Natural killer cell (primary cell): ENCODE measurements at regions not wholly inside any gene's neighbourhood (a gene's known extent, or its start where the extent isn't known, plus 50 kb on each side); places are given as distances from the start of the nearest gene placed in this dataset.

ENCODE experiments used
- ATAC-seq, 3 donors: fragments of 150-1000 bp in 2 of 3; fragments of 200-7000 bp in 1 of 3; cut with Tn5 transposase; 1 replicate in 1 of 3; 2 replicates in 2 of 3; pipeline ENCODE4 v1.10.0; 2021; ENCODE audit warnings: mild to moderate bottlenecking in 2 of 3, moderate library complexity in 2 of 3
- DNase-seq, 2 donors: peaks; one replicate each; pipeline versions ENCODE4 v3.0.0 to v3.0.0-alpha.2; 2013 to 2021; ENCODE audit warnings: mixed read lengths in 1 of 2
- H3K27ac ChIP-seq: one replicate; pipeline ENCODE4 v1.5.1; 2013; ENCODE audit warnings: mild to moderate bottlenecking, low read length
- H3K27me3 ChIP-seq: one replicate; pipeline ENCODE4 v1.6.1; 2013; ENCODE audit warnings: low read length; ENCODE audit not compliant: control insufficient read depth, insufficient read depth
- H3K36me3 ChIP-seq: one replicate; pipeline ENCODE4 v1.6.1; 2013; ENCODE audit warnings: low read length; ENCODE audit not compliant: control insufficient read depth, insufficient read depth
- H3K4me1 ChIP-seq: one replicate; pipeline ENCODE4 v1.6.1; 2013; ENCODE audit warnings: low read length; ENCODE audit not compliant: control insufficient read depth, insufficient read depth
- H3K4me3 ChIP-seq: one replicate; pipeline ENCODE4 v1.5.1; 2013; ENCODE audit warnings: low read length
- H3K9me3 ChIP-seq: one replicate; pipeline ENCODE4 v1.6.1; 2013; ENCODE audit warnings: low read length; ENCODE audit not compliant: control insufficient read depth, insufficient read depth
- H3K27ac Mint-ChIP-seq, 2 donors: one replicate each; pipeline ENCODE4 v1.8.0; 2022; ENCODE audit warnings: mild to moderate bottlenecking in 2 of 2, mixed read lengths in 2 of 2, moderate library complexity in 1 of 2
- H3K27me3 Mint-ChIP-seq, 2 donors: one replicate each; pipeline ENCODE4 v1.8.0; 2022; ENCODE audit warnings: low read depth in 2 of 2, mixed read lengths in 2 of 2
- H3K36me3 Mint-ChIP-seq: one replicate; pipeline ENCODE4 v1.8.0; 2022; ENCODE audit warnings: mixed read lengths
- H3K4me1 Mint-ChIP-seq, 2 donors: one replicate each; pipeline ENCODE4 v1.8.0; 2022; ENCODE audit warnings: mixed read lengths in 2 of 2
- H3K4me3 Mint-ChIP-seq: one replicate; pipeline ENCODE4 v1.8.0; 2022; ENCODE audit warnings: mild to moderate bottlenecking, moderate library complexity, mixed read lengths
- H3K9me3 Mint-ChIP-seq, 2 donors: one replicate each; pipeline ENCODE4 v1.8.0; 2022; ENCODE audit warnings: mixed read lengths in 2 of 2
- WGBS: methylation state at CpG from one replicate; pipeline ENCODE4 v1.1.7; 2013; ENCODE audit warnings: missing lambda C conversion rate; ENCODE audit not compliant: insufficient coverage; 5-methylcytosine and 5-hydroxymethylcytosine counted together
- intact Hi-C: fragments of 100-400 bp; cut with micrococcal nuclease; formaldehyde crosslinking; loops from one replicate; pipeline ENCODE4 v1.14.2; 2022
- TF ChIP-seq, protein P1 (sequence below): fragments of 200-600 bp; IDR thresholded peaks from one replicate; pipeline ENCODE4 v1.8.0; 2022; ENCODE audit warnings: antibody characterized with exemption

DNA sequence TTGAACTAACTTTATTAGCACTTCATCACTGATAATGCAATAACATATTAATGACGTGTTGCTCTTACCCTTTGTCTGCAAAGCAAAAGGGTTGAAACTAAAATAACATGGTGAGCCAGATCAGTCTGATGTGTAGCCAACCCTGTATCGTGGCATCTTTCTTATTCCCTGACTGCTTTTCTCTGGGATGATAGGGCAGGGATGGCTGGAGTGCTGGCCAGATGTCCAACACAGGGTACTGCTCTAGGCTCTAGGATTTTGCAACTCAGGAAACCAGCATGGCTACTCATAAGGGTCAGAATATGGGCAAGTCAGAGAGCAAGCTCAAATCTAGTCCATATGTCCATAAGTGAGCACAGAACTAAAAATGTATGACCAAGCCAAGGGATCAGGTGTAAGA is 129.1 kb downstream of the SLC17A6 start:
- Mint-ChIP-seq H3K4me1 (no peaks in the 10 kb centered on the region), H3K4me3 (no peak overlapping the region), H3K27ac (no peak overlapping the region), H3K9me3 (peaks cover 3 to 4% of the 10 kb centered on the region in 2 donors), H3K36me3 (no peaks in the 10 kb centered on the region), H3K27me3 (peaks cover 0 to 3% of the 10 kb centered on the region in 2 donors)
- Histone ChIP-seq H3K27me3 (no peaks in the 10 kb centered on the region), H3K4me1 (no peaks in the 10 kb centered on the region), H3K4me3 (no peak overlapping the region), H3K36me3 (no peaks in the 10 kb centered on the region), H3K27ac (no peak overlapping the region), H3K9me3 (no peaks in the 10 kb centered on the region)
- DNase-seq (no peak), ATAC-seq (no peak)
- TF ChIP-seq, protein P1, sequence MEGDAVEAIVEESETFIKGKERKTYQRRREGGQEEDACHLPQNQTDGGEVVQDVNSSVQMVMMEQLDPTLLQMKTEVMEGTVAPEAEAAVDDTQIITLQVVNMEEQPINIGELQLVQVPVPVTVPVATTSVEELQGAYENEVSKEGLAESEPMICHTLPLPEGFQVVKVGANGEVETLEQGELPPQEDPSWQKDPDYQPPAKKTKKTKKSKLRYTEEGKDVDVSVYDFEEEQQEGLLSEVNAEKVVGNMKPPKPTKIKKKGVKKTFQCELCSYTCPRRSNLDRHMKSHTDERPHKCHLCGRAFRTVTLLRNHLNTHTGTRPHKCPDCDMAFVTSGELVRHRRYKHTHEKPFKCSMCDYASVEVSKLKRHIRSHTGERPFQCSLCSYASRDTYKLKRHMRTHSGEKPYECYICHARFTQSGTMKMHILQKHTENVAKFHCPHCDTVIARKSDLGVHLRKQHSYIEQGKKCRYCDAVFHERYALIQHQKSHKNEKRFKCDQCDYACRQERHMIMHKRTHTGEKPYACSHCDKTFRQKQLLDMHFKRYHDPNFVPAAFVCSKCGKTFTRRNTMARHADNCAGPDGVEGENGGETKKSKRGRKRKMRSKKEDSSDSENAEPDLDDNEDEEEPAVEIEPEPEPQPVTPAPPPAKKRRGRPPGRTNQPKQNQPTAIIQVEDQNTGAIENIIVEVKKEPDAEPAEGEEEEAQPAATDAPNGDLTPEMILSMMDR = no peak
- 80% methylated on average over 2 of the region's 2 CpGs for WGBS
- intact Hi-C loops = no loop called here

DNA sequence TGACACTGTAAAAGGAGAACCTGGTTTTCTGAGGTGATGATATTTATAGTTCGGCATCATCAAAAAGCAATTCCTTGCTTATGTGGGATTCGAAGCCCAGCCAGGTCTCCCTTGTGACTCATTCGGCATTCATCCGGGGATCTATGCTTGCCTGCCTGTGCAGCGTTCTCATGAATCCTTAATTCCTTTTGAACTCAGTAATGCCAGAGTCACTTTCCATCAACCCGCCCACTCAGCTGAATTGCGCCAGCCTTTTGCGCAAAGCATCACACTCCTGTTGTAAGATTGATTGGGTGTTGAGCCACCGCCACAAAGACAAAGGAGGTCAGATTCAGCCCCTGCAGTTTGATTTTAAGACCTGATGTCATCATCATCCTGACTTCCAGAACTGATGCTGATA is 128.6 kb downstream of the SLC17A6 start:
- no peak overlapping the region for H3K27ac ChIP-seq
- no peaks in the 10 kb centered on the region for H3K4me1 ChIP-seq
- DNase-seq = no peak
- H3K27me3 ChIP-seq = no peaks in the 10 kb centered on the region
- Mint-ChIP-seq H3K9me3 (peaks cover 3 to 4% of the 10 kb centered on the region in 2 donors), H3K4me1 (no peaks in the 10 kb centered on the region), H3K27me3 (peaks cover 0 to 3% of the 10 kb centered on the region in 2 donors), H3K36me3 (no peaks in the 10 kb centered on the region), H3K4me3 (no peak overlapping the region), H3K27ac (no peak overlapping the region)
- WGBS = 92% methylated on average over 9 of the region's 9 CpGs
- H3K9me3 ChIP-seq = no peaks in the 10 kb centered on the region
- H3K4me3 ChIP-seq = no peak overlapping the region
- intact Hi-C loops = no loop called here
- ATAC-seq = no peak
- TF ChIP-seq, protein P1 = no peak
- no peaks in the 10 kb centered on the region for H3K36me3 ChIP-seq

DNA sequence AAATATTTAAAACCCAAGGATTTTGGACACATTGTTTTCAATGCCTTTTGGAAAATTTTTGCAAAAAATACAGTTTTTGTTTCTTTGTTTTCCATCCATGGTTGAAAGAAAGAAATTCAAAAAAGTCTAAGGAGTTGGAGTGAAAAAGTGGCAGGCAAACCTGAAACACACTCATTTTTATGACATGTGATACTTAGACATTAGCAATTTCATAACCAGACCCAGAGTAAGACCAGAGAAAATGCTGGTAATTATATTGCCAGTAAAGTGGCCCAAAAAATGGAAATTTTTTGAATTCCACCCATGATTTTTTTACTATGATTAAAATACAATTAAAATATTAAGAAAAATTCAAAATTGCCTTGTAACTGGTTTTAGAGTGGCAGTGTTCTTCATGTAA is 128.2 kb downstream of the SLC17A6 start:
- intact Hi-C loops = no loop called here
- Histone ChIP-seq H3K36me3 (no peaks in the 10 kb centered on the region), H3K4me3 (no peak overlapping the region), H3K27ac (no peak overlapping the region), H3K4me1 (no peaks in the 10 kb centered on the region), H3K9me3 (no peaks in the 10 kb centered on the region), H3K27me3 (no peaks in the 10 kb centered on the region)
- ATAC-seq (no peak), DNase-seq (no peak)
- TF ChIP-seq, protein P1 = no peak
- no peak overlapping the region for H3K4me3 Mint-ChIP-seq
- H3K4me1 Mint-ChIP-seq = no peaks in the 10 kb centered on the region
- H3K27me3 Mint-ChIP-seq = peaks cover 0 to 3% of the 10 kb centered on the region in 2 donors
- H3K9me3 Mint-ChIP-seq = peaks cover 3 to 4% of the 10 kb centered on the region in 2 donors
- no peak overlapping the region for H3K27ac Mint-ChIP-seq
- H3K36me3 Mint-ChIP-seq = no peaks in the 10 kb centered on the region

DNA sequence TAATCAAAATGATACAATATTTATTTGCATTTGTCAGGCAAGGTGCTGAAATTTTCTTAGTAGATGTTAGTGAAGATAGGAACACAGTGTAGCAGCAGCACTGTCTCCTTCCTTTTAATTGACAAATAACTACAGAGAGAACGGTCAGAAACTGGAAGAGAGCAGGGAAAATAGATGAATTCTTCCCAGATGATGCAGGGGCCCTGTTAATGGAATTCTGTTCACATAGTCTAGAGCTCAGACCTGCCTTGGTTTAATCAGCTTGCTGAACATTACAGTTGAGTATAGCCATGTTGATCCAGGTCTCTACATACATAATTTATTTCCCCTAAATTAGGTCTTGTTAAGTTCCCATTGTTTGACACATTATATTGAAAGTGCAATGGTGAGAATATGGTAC is 127.4 kb downstream of the SLC17A6 start:
- no peak for ATAC-seq
- no peak overlapping the region for H3K27ac Mint-ChIP-seq
- DNase-seq = no peak
- H3K4me1 Mint-ChIP-seq = no peaks in the 10 kb centered on the region
- intact Hi-C loops = no loop called here
- WGBS = no CpG with 5 or more reads among the region's 1 CpG
- no peaks in the 10 kb centered on the region for H3K4me1 ChIP-seq
- no peaks in the 10 kb centered on the region for H3K27me3 ChIP-seq
- H3K4me3 Mint-ChIP-seq = no peak overlapping the region
- H3K27me3 Mint-ChIP-seq = peaks cover 0 to 3% of the 10 kb centered on the region in 2 donors
- no peak overlapping the region for H3K4me3 ChIP-seq
- H3K36me3 ChIP-seq = no peaks in the 10 kb centered on the region
- TF ChIP-seq, protein P1 = no peak
- H3K9me3 ChIP-seq = no peaks in the 10 kb centered on the region
- peaks cover 3 to 4% of the 10 kb centered on the region in 2 donors for H3K9me3 Mint-ChIP-seq
- no peaks in the 10 kb centered on the region for H3K36me3 Mint-ChIP-seq
- H3K27ac ChIP-seq = no peak overlapping the region
